ENCODE measurements at regions not wholly inside any gene's neighbourhood (a gene's known extent, or its start where the extent isn't known, plus 50 kb on each side); places are given as distances from the start of the nearest gene placed in this dataset.

- TF ChIP-seq CTCF (IDR thresholded peaks at IDR 0.05) (no peak), POLR2A (IDR thresholded peaks at IDR 0.05) (no peak)
Observed at GRCh38 chr21:27258742-27259448, 292.0 kb upstream of the ADAMTS5 start.
